ENCODE measurements at regions not wholly inside any gene's neighbourhood (a gene's known extent, or its start where the extent isn't known, plus 50 kb on each side); places are given as distances from the start of the nearest gene placed in this dataset.

DNA sequence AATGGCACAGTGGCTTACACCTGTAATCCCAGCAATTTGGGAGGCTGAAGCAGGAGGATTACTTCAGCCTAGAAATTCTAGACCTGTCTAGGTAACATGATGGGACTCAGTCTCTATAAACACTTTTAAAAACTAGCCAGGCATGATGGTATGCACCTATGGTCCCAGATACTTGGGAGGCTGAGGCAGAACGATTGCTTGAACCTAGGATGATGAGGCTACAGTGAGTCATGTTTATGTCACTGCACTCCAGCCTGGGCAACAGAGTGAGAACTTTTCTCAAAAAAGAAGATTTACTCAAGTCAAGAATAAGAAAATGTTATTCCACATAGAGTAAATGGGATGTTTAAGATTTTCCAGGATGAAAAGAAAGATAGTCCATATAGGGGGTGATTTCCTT is 158.6 kb downstream of the HNMT start:
- CTCF ChIA-PET = no interaction called here
- DNase-seq (ENCODE audit: low read depth in 1 of 2, low spot score in 1 of 2) = no peak
- FAIRE-seq = no peak
- Histone ChIP-seq H3K4me3 (no peak overlapping the region), H3K27ac (no peak overlapping the region), H3K4me2 (no peak overlapping the region), H3K4me1 (peaks cover 27% of the 10 kb centered on the region), H3K9me3 (no peaks in the 10 kb centered on the region)
- TF ChIP-seq POLR2AphosphoS2 (conservative IDR thresholded peaks at IDR 0.05; ENCODE audit: low read length) (no peak), ZFP36 (IDR thresholded peaks at IDR 0.05; ENCODE audit: borderline replicate concordance, partially characterized antibody) (no peak), MYC (IDR thresholded peaks at IDR 0.05; ENCODE audit: borderline replicate concordance, low read length) (no peak), REST (IDR thresholded peaks at IDR 0.05) (no peak)
- TF ChIP-seq, protein P1, sequence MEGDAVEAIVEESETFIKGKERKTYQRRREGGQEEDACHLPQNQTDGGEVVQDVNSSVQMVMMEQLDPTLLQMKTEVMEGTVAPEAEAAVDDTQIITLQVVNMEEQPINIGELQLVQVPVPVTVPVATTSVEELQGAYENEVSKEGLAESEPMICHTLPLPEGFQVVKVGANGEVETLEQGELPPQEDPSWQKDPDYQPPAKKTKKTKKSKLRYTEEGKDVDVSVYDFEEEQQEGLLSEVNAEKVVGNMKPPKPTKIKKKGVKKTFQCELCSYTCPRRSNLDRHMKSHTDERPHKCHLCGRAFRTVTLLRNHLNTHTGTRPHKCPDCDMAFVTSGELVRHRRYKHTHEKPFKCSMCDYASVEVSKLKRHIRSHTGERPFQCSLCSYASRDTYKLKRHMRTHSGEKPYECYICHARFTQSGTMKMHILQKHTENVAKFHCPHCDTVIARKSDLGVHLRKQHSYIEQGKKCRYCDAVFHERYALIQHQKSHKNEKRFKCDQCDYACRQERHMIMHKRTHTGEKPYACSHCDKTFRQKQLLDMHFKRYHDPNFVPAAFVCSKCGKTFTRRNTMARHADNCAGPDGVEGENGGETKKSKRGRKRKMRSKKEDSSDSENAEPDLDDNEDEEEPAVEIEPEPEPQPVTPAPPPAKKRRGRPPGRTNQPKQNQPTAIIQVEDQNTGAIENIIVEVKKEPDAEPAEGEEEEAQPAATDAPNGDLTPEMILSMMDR (IDR thresholded peaks at IDR 0.05) = no peak
- 0% methylated on average over 1 of the region's 1 CpG for WGBS (ENCODE audit: missing lambda C conversion rate)
- POLR2A ChIA-PET = no interaction called here
- peak in 1 of 2 experiments; percentile 24; a peak in 1 of 6 replicates for ATAC-seq

- ChIA-PET CTCF (interaction anchor here (1.1 to 1.3 kb wide), 2 partner anchors 12 to 16 kb away, joined by 3 read pairs; no protein-coding TSS in a partner anchor), POLR2A (no interaction called here)
- H3K4me3 ChIP-seq = no peak overlapping the region
- H3K9me3 ChIP-seq = no peaks in the 10 kb centered on the region
- no peak overlapping the region for H3K27ac ChIP-seq
- H3K4me1 ChIP-seq = peaks cover 27% of the 10 kb centered on the region
- H3K4me2 ChIP-seq = 0 out of 3 replicates have a peak overlapping the region, but pooled peaks have one; percentile 10
- no peak for DNase-seq (ENCODE audit: low read depth in 1 of 2, low spot score in 1 of 2)
- no peak for ATAC-seq
- FAIRE-seq = no peak
- TF ChIP-seq JUN (IDR thresholded peaks at IDR 0.05) (no peak), SREBF2 (IDR thresholded peaks at IDR 0.05) (no peak), KDM5A (IDR thresholded peaks at IDR 0.05) (no peak), RNF2 (IDR thresholded peaks at IDR 0.05; ENCODE audit: borderline replicate concordance, low read depth) (no peak), RCOR1 (IDR thresholded peaks at IDR 0.05; ENCODE audit: low read depth, low read length) (no peak), POLR2A (IDR thresholded peaks at IDR 0.05; ENCODE audit: low read length) (no peak), ZFP36 (IDR thresholded peaks at IDR 0.05; ENCODE audit: borderline replicate concordance, partially characterized antibody) (no peak), NR3C1 (IDR thresholded peaks at IDR 0.05) (no peak), GATA3 (IDR thresholded peaks at IDR 0.05; ENCODE audit: borderline replicate concordance) (no peak), EP300 (IDR thresholded peaks at IDR 0.05) (no peak), ZNF302 (CRISPR knock-in tag; IDR thresholded peaks at IDR 0.05) (no peak), EHMT2 (IDR thresholded peaks at IDR 0.05; ENCODE audit: low read depth) (no peak), TP53 (CRISPR knock-in tag; IDR thresholded peaks at IDR 0.05) (no peak), PHF8 (IDR thresholded peaks at IDR 0.05; ENCODE audit: borderline replicate concordance, low read depth) (no peak), NPAS2 (CRISPR knock-in tag; IDR thresholded peaks at IDR 0.05; ENCODE audit: borderline replicate concordance) (no peak), MAZ (IDR thresholded peaks at IDR 0.05; ENCODE audit: borderline replicate concordance, low read depth, low read length) (no peak), KDM1A (IDR thresholded peaks at IDR 0.05; ENCODE audit: low read depth) (no peak), SMC3 (IDR thresholded peaks at IDR 0.05) (no peak), RAD21 (conservative IDR thresholded peaks at IDR 0.05 in 1 of 2, IDR thresholded peaks at IDR 0.05 in 1 of 2) (no peak)
Measured at GRCh38 chr2:138123741-138124140, 159.5 kb downstream of the HNMT start.

All from A549 (cell line).